ENCODE measurements at regions not wholly inside any gene's neighbourhood (a gene's known extent, or its start where the extent isn't known, plus 50 kb on each side); places are given as distances from the start of the nearest gene placed in this dataset.

GRCh38 chr14:61188978-61189808, 91.9 kb downstream of the TMEM30B start:
- peaks cover 0 to 3% (median 0%) of the 10 kb centered on the region in 5 donors for H3K9me3 Mint-ChIP-seq
- H3K27ac Mint-ChIP-seq, result no peak overlapping the region
- peaks cover 17% of the 10 kb centered on the region for H3K27me3 ChIP-seq (ENCODE audit: insufficient read depth, low read length, poor library complexity, severe bottlenecking)
- no peaks in the 10 kb centered on the region for H3K9me3 ChIP-seq (ENCODE audit: low read length)
- H3K36me3 Mint-ChIP-seq, result no peaks in the 10 kb centered on the region
- POLR2A ChIA-PET, result no interaction called here
- H3K4me1 ChIP-seq (ENCODE audit: insufficient read depth, low read length), result no peaks in the 10 kb centered on the region
- no peaks in the 10 kb centered on the region for H3K36me3 ChIP-seq (ENCODE audit: insufficient read depth, low read length)
- CTCF ChIA-PET, result no interaction called here
- peak overlapping the region in 5 of 7 donors; percentile 11 to 61 (median 53) for H3K4me3 Mint-ChIP-seq
- H3K4me1 Mint-ChIP-seq, result peaks cover 8 to 12% (median 11%) of the 10 kb centered on the region in 3 donors
- peaks cover 41 to 68% of the 10 kb centered on the region in 2 donors for H3K27me3 Mint-ChIP-seq
- H3K27ac ChIP-seq (ENCODE audit: low read depth, low read length), result no peak overlapping the region
- DNase-seq, result no peak
- no peak overlapping the region for H3K4me3 ChIP-seq (ENCODE audit: low read length)

DNA sequence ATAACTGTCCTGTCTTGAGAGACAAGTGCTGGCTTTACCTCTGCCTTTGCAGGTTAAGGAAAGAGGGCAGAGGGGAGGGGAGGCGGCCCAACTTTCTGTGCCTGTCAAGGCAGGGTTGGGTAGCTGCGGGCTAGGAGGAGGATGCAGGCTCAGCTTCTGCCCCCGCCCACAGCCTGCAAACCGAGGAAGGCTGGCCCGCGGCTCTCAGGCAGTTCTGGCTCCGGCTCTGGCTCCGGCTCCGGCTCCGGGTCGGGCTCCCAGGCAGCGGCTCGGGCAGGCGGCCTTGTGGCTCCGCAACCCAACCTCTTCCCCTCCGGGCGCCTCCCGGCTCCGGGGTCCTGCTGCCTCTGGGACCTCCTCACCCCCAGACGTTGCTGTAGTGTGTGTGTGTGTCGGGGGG, 92.9 kb downstream of the TMEM30B start:
- Histone ChIP-seq H3K4me3 (ENCODE audit: low read length) (no peak overlapping the region), H3K36me3 (ENCODE audit: insufficient read depth, low read length) (no peaks in the 10 kb centered on the region), H3K27ac (ENCODE audit: low read depth, low read length) (no peak overlapping the region), H3K4me1 (ENCODE audit: insufficient read depth, low read length) (no peaks in the 10 kb centered on the region), H3K9me3 (ENCODE audit: low read length) (no peaks in the 10 kb centered on the region), H3K27me3 (ENCODE audit: insufficient read depth, low read length, poor library complexity, severe bottlenecking) (peaks cover 17% of the 10 kb centered on the region)
- no peaks in the 10 kb centered on the region for H3K36me3 Mint-ChIP-seq
- ChIA-PET POLR2A (no interaction called here), CTCF (no interaction called here)
- H3K4me1 Mint-ChIP-seq, result peaks cover 8 to 13% (median 12%) of the 10 kb centered on the region in 3 donors
- peaks cover 38 to 73% of the 10 kb centered on the region in 2 donors for H3K27me3 Mint-ChIP-seq
- H3K27ac Mint-ChIP-seq, result no peak overlapping the region
- no peak overlapping the region for H3K4me3 Mint-ChIP-seq
- no peak for DNase-seq
- peaks cover 0 to 3% (median 0%) of the 10 kb centered on the region in 5 donors for H3K9me3 Mint-ChIP-seq

DNA sequence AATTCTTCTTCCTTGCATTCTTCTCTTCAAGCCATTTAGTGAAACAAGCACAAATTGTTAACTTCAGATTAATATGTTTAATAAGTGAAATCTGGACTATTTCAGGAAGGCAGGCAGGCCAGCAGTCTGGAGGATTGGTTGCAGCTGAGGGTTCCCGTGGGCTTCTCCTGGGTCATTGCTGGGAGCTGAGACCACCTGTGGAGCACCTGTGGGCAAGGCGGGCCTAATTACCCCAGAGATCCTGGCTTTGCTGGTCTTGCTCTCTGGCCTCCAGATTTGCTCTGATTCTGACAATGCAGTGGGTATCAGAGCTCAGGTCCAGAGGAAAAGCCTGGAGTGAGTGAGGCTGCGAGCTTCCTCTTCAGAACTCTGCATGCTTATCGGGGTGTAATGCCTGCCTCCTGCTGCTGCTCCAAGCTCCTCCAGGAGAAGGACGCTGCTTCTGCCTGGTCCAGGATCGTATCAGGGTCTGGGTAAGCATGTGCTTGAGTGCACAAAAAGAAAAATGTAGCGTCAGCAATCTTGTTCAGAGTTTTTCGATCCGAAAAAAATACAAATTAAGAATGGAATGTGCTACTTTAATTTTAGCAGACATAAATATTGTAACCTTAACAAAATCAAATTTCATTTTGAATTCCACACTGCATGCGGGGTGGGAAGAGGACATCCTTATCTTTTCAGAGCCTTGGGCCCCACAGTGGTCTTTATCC, 93.8 kb downstream of the TMEM30B start:
- DNase-seq, result no peak
- no peaks in the 10 kb centered on the region for H3K36me3 ChIP-seq (ENCODE audit: insufficient read depth, low read length)
- ChIA-PET POLR2A (no interaction called here), CTCF (no interaction called here)
- Mint-ChIP-seq H3K27ac (no peak overlapping the region), H3K4me3 (no peak overlapping the region), H3K4me1 (peaks cover 8 to 14% (median 12%) of the 10 kb centered on the region in 3 donors), H3K9me3 (peaks cover 0 to 3% (median 0%) of the 10 kb centered on the region in 5 donors), H3K36me3 (no peaks in the 10 kb centered on the region), H3K27me3 (peaks cover 38 to 70% of the 10 kb centered on the region in 2 donors)
- H3K4me3 ChIP-seq (ENCODE audit: low read length), result no peak overlapping the region
- no peak overlapping the region for H3K27ac ChIP-seq (ENCODE audit: low read depth, low read length)
- H3K27me3 ChIP-seq (ENCODE audit: insufficient read depth, low read length, poor library complexity, severe bottlenecking), result peaks cover 14% of the 10 kb centered on the region
- no peaks in the 10 kb centered on the region for H3K9me3 ChIP-seq (ENCODE audit: low read length)
- H3K4me1 ChIP-seq (ENCODE audit: insufficient read depth, low read length), result no peaks in the 10 kb centered on the region

DNA sequence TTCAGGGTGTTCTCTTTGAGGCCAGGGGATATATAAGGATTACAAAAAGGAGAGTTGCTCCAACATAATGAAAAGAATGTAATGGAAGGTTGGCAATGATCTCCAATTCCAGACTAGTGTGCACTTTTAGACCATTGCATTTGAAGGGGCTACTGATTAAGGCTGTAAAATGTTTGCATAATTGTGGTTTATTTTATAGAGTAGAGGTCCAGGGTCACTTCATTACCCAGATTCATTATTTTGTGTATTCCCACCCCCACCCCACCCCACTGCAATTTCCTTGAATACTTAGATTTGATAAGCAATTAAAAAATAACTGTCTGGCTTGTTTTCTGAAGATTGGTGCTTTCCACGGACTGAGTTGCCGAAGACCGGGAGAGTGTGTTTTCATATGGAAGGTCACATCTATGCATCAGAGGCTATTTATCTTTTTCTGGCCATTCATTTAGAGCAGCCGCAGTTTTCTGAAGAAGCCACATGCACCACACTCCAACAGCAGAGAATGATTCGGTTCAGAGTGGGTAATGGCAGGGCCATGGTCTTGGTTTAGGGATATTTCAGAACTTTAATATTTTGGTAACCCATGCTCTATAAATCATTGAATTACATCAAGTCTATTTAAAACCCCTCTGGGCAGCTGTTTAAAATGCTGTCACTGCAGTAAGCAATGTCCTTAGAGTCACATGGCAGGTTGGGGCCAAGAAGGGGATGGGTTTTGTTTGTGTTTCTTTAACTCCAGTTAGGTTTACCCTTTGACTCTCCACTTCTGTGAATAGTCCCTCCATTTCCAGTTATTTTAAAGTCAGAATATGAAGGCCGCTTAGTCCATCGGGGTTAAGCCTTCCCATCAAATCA, 94.6 kb downstream of the TMEM30B start:
- H3K36me3 ChIP-seq (ENCODE audit: insufficient read depth, low read length), result no peaks in the 10 kb centered on the region
- POLR2A ChIA-PET, result no interaction called here

GRCh38 chr14:61185534-61185933, 95.6 kb downstream of the TMEM30B start:
- Mint-ChIP-seq H3K27me3 (peaks cover 35 to 59% of the 10 kb centered on the region in 2 donors), H3K27ac (no peak overlapping the region), H3K9me3 (peaks cover 0 to 3% (median 0%) of the 10 kb centered on the region in 5 donors), H3K4me3 (no peak overlapping the region), H3K36me3 (no peaks in the 10 kb centered on the region), H3K4me1 (peaks cover 8 to 14% (median 12%) of the 10 kb centered on the region in 3 donors)
- no peaks in the 10 kb centered on the region for H3K4me1 ChIP-seq (ENCODE audit: insufficient read depth, low read length)
- H3K36me3 ChIP-seq (ENCODE audit: insufficient read depth, low read length), result no peaks in the 10 kb centered on the region
- H3K4me3 ChIP-seq (ENCODE audit: low read length), result no peak overlapping the region
- H3K27me3 ChIP-seq (ENCODE audit: insufficient read depth, low read length, poor library complexity, severe bottlenecking), result peaks cover 11% of the 10 kb centered on the region
- no peaks in the 10 kb centered on the region for H3K9me3 ChIP-seq (ENCODE audit: low read length)
- H3K27ac ChIP-seq (ENCODE audit: low read depth, low read length), result no peak overlapping the region
- no peak for DNase-seq
- POLR2A ChIA-PET, result no interaction called here
- CTCF ChIA-PET, result no interaction called here

More for the DNA sequence above, 94.6 kb downstream of the TMEM30B start:
- H3K4me3 Mint-ChIP-seq, result no peak overlapping the region
- peaks cover 0 to 3% (median 0%) of the 10 kb centered on the region in 5 donors for H3K9me3 Mint-ChIP-seq
- Histone ChIP-seq H3K4me3 (ENCODE audit: low read length) (no peak overlapping the region), H3K4me1 (ENCODE audit: insufficient read depth, low read length) (no peaks in the 10 kb centered on the region), H3K27ac (ENCODE audit: low read depth, low read length) (no peak overlapping the region), H3K27me3 (ENCODE audit: insufficient read depth, low read length, poor library complexity, severe bottlenecking) (peaks cover 14% of the 10 kb centered on the region), H3K9me3 (ENCODE audit: low read length) (no peaks in the 10 kb centered on the region)
- DNase-seq, result no peak
- peaks cover 36 to 62% of the 10 kb centered on the region in 2 donors for H3K27me3 Mint-ChIP-seq
- H3K4me1 Mint-ChIP-seq, result peaks cover 8 to 14% (median 12%) of the 10 kb centered on the region in 3 donors
- no peaks in the 10 kb centered on the region for H3K36me3 Mint-ChIP-seq
- H3K27ac Mint-ChIP-seq, result no peak overlapping the region
- CTCF ChIA-PET, result no interaction called here

GRCh38 chr14:61184112-61184511, 97.0 kb downstream of the TMEM30B start:
- POLR2A ChIA-PET, result no interaction called here
- Histone ChIP-seq H3K4me3 (ENCODE audit: low read length) (no peak overlapping the region), H3K27ac (ENCODE audit: low read depth, low read length) (no peak overlapping the region), H3K36me3 (ENCODE audit: insufficient read depth, low read length) (no peaks in the 10 kb centered on the region), H3K27me3 (ENCODE audit: insufficient read depth, low read length, poor library complexity, severe bottlenecking) (peaks cover 2% of the 10 kb centered on the region), H3K4me1 (ENCODE audit: insufficient read depth, low read length) (no peaks in the 10 kb centered on the region), H3K9me3 (ENCODE audit: low read length) (no peaks in the 10 kb centered on the region)
- H3K4me3 Mint-ChIP-seq, result no peak overlapping the region
- no peaks in the 10 kb centered on the region for H3K36me3 Mint-ChIP-seq
- peaks cover 0 to 3% (median 0%) of the 10 kb centered on the region in 5 donors for H3K9me3 Mint-ChIP-seq
- CTCF ChIA-PET, result no interaction called here
- DNase-seq, result no peak
- H3K4me1 Mint-ChIP-seq, result peaks cover under 1 to 5% (median 3%) of the 10 kb centered on the region in 3 donors
- H3K27ac Mint-ChIP-seq, result peak overlapping the region in 1 of 8 donors; percentile 25
- peaks cover 31 to 54% of the 10 kb centered on the region in 2 donors for H3K27me3 Mint-ChIP-seq

- Histone ChIP-seq H3K27ac (ENCODE audit: low read depth, low read length) (no peak overlapping the region), H3K4me3 (ENCODE audit: low read length) (no peak overlapping the region), H3K9me3 (ENCODE audit: low read length) (no peaks in the 10 kb centered on the region), H3K36me3 (ENCODE audit: insufficient read depth, low read length) (no peaks in the 10 kb centered on the region), H3K4me1 (ENCODE audit: insufficient read depth, low read length) (no peaks in the 10 kb centered on the region), H3K27me3 (ENCODE audit: insufficient read depth, low read length, poor library complexity, severe bottlenecking) (no peaks in the 10 kb centered on the region)
- H3K27me3 Mint-ChIP-seq, result peaks cover 33 to 57% of the 10 kb centered on the region in 2 donors
- H3K36me3 Mint-ChIP-seq, result peaks cover 0 to under 1% (median 0%) of the 10 kb centered on the region in 3 donors
- no peak overlapping the region for H3K27ac Mint-ChIP-seq
- CTCF ChIA-PET, result no interaction called here
- no peak for DNase-seq
- POLR2A ChIA-PET, result no interaction called here
- H3K4me3 Mint-ChIP-seq, result peak overlapping the region in 1 of 7 donors; percentile 24
- H3K9me3 Mint-ChIP-seq, result peaks cover 0 to 3% (median 0%) of the 10 kb centered on the region in 5 donors
- peaks cover 2 to 6% (median 6%) of the 10 kb centered on the region in 3 donors for H3K4me1 Mint-ChIP-seq
Measured at GRCh38 chr14:61183196-61183885, 97.8 kb downstream of the TMEM30B start.
